ENCODE measurements at regions not wholly inside any gene's neighbourhood (a gene's known extent, or its start where the extent isn't known, plus 50 kb on each side); places are given as distances from the start of the nearest gene placed in this dataset.

- no peak for TF ChIP-seq CTCF (IDR thresholded peaks at IDR 0.05; ENCODE audit: insufficient read depth, low read length, severe bottlenecking)
- Histone ChIP-seq H3K36me3 (ENCODE audit: control insufficient read depth, insufficient read depth, low read length) (no peaks in the 10 kb centered on the region), H3K27me3 (ENCODE audit: control insufficient read depth, insufficient read depth, low read length) (no peaks in the 10 kb centered on the region), H3K4me3 (ENCODE audit: low read depth, low read length) (no peak overlapping the region)
- DNase-seq (ENCODE audit: low read depth), result no peak
- no peak for FAIRE-seq
Measured at GRCh38 chr3:102165367-102165766, 269.4 kb upstream of the ZPLD1 start.

GRCh38 chr3:102169915-102170479, 264.8 kb upstream of the ZPLD1 start:
- no peak for TF ChIP-seq CTCF (IDR thresholded peaks at IDR 0.05; ENCODE audit: insufficient read depth, low read length, severe bottlenecking)
- Histone ChIP-seq H3K36me3 (ENCODE audit: control insufficient read depth, insufficient read depth, low read length) (no peaks in the 10 kb centered on the region), H3K4me3 (ENCODE audit: low read depth, low read length) (no peak overlapping the region), H3K27me3 (ENCODE audit: control insufficient read depth, insufficient read depth, low read length) (no peaks in the 10 kb centered on the region)
- FAIRE-seq, result no peak
- DNase-seq (ENCODE audit: low read depth), result no peak

GRCh38 chr3:102170545-102170944, 264.3 kb upstream of the ZPLD1 start:
- TF ChIP-seq CTCF (IDR thresholded peaks at IDR 0.05; ENCODE audit: insufficient read depth, low read length, severe bottlenecking), result no peak
- FAIRE-seq (no peak), DNase-seq (ENCODE audit: low read depth) (no peak)
- Histone ChIP-seq H3K27me3 (ENCODE audit: control insufficient read depth, insufficient read depth, low read length) (no peaks in the 10 kb centered on the region), H3K36me3 (ENCODE audit: control insufficient read depth, insufficient read depth, low read length) (no peaks in the 10 kb centered on the region), H3K4me3 (ENCODE audit: low read depth, low read length) (no peak overlapping the region)

- FAIRE-seq (no peak), DNase-seq (ENCODE audit: low read depth) (peak; percentile 83)
- Histone ChIP-seq H3K27me3 (ENCODE audit: control insufficient read depth, insufficient read depth, low read length) (no peaks in the 10 kb centered on the region), H3K36me3 (ENCODE audit: control insufficient read depth, insufficient read depth, low read length) (no peaks in the 10 kb centered on the region), H3K4me3 (ENCODE audit: low read depth, low read length) (no peak overlapping the region)
- TF ChIP-seq CTCF (IDR thresholded peaks at IDR 0.05; ENCODE audit: insufficient read depth, low read length, severe bottlenecking), result no peak
Measured at GRCh38 chr3:102174312-102174712, 260.5 kb upstream of the ZPLD1 start.

GRCh38 chr3:102174832-102175374, 259.9 kb upstream of the ZPLD1 start:
- TF ChIP-seq CTCF (IDR thresholded peaks at IDR 0.05; ENCODE audit: insufficient read depth, low read length, severe bottlenecking), result no peak
- DNase-seq (ENCODE audit: low read depth) (no peak), FAIRE-seq (no peak)
- H3K36me3 ChIP-seq (ENCODE audit: control insufficient read depth, insufficient read depth, low read length), result no peaks in the 10 kb centered on the region
- no peaks in the 10 kb centered on the region for H3K27me3 ChIP-seq (ENCODE audit: control insufficient read depth, insufficient read depth, low read length)
- no peak overlapping the region for H3K4me3 ChIP-seq (ENCODE audit: low read depth, low read length)
